ENCODE measurements at regions not wholly inside any gene's neighbourhood (a gene's known extent, or its start where the extent isn't known, plus 50 kb on each side); places are given as distances from the start of the nearest gene placed in this dataset.
A peak's percentile ranks its signal among the peaks of the same experiment; 100 is the strongest.
"Not testable (repeated sequence)": the region's sequence is repeated elsewhere in the genome, so short reads cannot be mapped to it uniquely, and the experiment has no call there.

- FAIRE-seq (peak; percentile 38), DNase-seq (ENCODE audit: insufficient read length, low spot score) (peak; percentile 22)
- TF ChIP-seq SPI1 (IDR thresholded peaks at IDR 0.05; ENCODE audit: low read depth, low read length) (no peak), TAF1 (IDR thresholded peaks at IDR 0.05; ENCODE audit: low read depth, low read length) (no peak), POU2F2 (IDR thresholded peaks at IDR 0.05; ENCODE audit: low read depth, low read length) (no peak), PAX5 (IDR thresholded peaks at IDR 0.05; ENCODE audit: insufficient read depth, low read length, severe bottlenecking) (no peak), POLR2AphosphoS5 (IDR thresholded peaks at IDR 0.05; ENCODE audit: low read depth, low read length) (no peak)
Measured at GRCh38 chr18:961644-962355, 57.1 kb downstream of the ADCYAP1 start.

- DNase-seq (ENCODE audit: insufficient read length, low spot score) (no peak), FAIRE-seq (no peak)
- TF ChIP-seq POLR2A (IDR thresholded peaks at IDR 0.05; ENCODE audit: low read depth, low read length) (no peak), POU2F2 (IDR thresholded peaks at IDR 0.05; ENCODE audit: low read depth, low read length) (no peak), TAF1 (IDR thresholded peaks at IDR 0.05; ENCODE audit: low read depth, low read length) (no peak), SPI1 (IDR thresholded peaks at IDR 0.05; ENCODE audit: low read depth, low read length) (no peak), PAX5 (IDR thresholded peaks at IDR 0.05; ENCODE audit: insufficient read depth, low read length, severe bottlenecking) (no peak), POLR2AphosphoS5 (IDR thresholded peaks at IDR 0.05; ENCODE audit: low read depth, low read length) (no peak)
Measured at GRCh38 chr18:963276-963675, 58.6 kb downstream of the ADCYAP1 start.

GRCh38 chr18:965921-966758 lies 61.5 kb downstream of the ADCYAP1 start:
- FAIRE-seq, result no peak
- no peak for DNase-seq (ENCODE audit: insufficient read length, low spot score)
- TF ChIP-seq POU2F2 (IDR thresholded peaks at IDR 0.05; ENCODE audit: low read depth, low read length), result no peak
- no peak for TF ChIP-seq TAF1 (IDR thresholded peaks at IDR 0.05; ENCODE audit: low read depth, low read length)
- TF ChIP-seq POLR2A (IDR thresholded peaks at IDR 0.05; ENCODE audit: low read depth, low read length), result no peak
- TF ChIP-seq SPI1 (IDR thresholded peaks at IDR 0.05; ENCODE audit: low read depth, low read length), result no peak
- no peak for TF ChIP-seq PAX5 (IDR thresholded peaks at IDR 0.05; ENCODE audit: insufficient read depth, low read length, severe bottlenecking)
- TF ChIP-seq POLR2AphosphoS5 (IDR thresholded peaks at IDR 0.05; ENCODE audit: low read depth, low read length), result no peak

GRCh38 chr18:966759-967576 lies 62.3 kb downstream of the ADCYAP1 start:
- FAIRE-seq (no peak), DNase-seq (ENCODE audit: insufficient read length, low spot score) (no peak)
- TF ChIP-seq POLR2A (IDR thresholded peaks at IDR 0.05; ENCODE audit: low read depth, low read length), result no peak
- no peak for TF ChIP-seq POLR2AphosphoS5 (IDR thresholded peaks at IDR 0.05; ENCODE audit: low read depth, low read length)
- TF ChIP-seq POU2F2 (IDR thresholded peaks at IDR 0.05; ENCODE audit: low read depth, low read length), result no peak
- no peak for TF ChIP-seq TAF1 (IDR thresholded peaks at IDR 0.05; ENCODE audit: low read depth, low read length)
- no peak for TF ChIP-seq SPI1 (IDR thresholded peaks at IDR 0.05; ENCODE audit: low read depth, low read length)
- TF ChIP-seq PAX5 (IDR thresholded peaks at IDR 0.05; ENCODE audit: insufficient read depth, low read length, severe bottlenecking), result no peak

GRCh38 chr18:968910-969309 lies 64.2 kb downstream of the ADCYAP1 start:
- FAIRE-seq; DNase-seq (ENCODE audit: insufficient read length, low spot score): not testable (repeated sequence)

- FAIRE-seq; DNase-seq (ENCODE audit: insufficient read length, low spot score): not testable (repeated sequence)
Measured at GRCh38 chr18:969311-969710, 64.6 kb downstream of the ADCYAP1 start.

GRCh38 chr18:974606-975005 lies 69.9 kb downstream of the ADCYAP1 start:
- FAIRE-seq; DNase-seq (ENCODE audit: insufficient read length, low spot score): not testable (repeated sequence)

- DNase-seq (ENCODE audit: insufficient read length, low spot score); FAIRE-seq: not testable (repeated sequence)
Measured at GRCh38 chr18:976393-977128, 71.9 kb downstream of the ADCYAP1 start.

GRCh38 chr18:977327-977726 lies 72.7 kb downstream of the ADCYAP1 start:
- not testable (repeated sequence) for DNase-seq (ENCODE audit: insufficient read length, low spot score); FAIRE-seq

- DNase-seq (ENCODE audit: insufficient read length, low spot score); FAIRE-seq: not testable (repeated sequence)
Measured at GRCh38 chr18:977732-978131, 73.1 kb downstream of the ADCYAP1 start.

Measured in GM12891 (cell line).